Thyroid gland (tissue), 4 donors: ENCODE measurements at regions not wholly inside any gene's neighbourhood (a gene's known extent, or its start where the extent isn't known, plus 50 kb on each side); places are given as distances from the start of the nearest gene placed in this dataset.

Experiments used
- CTCF ChIP-seq, 6 experiments: fragments of 200-600 bp in 3 of 6; fragments of 450-650 bp in 3 of 6; sonication (generic) in 3 of 6; IDR thresholded peaks; one replicate each; pipeline ENCODE4 v1.5.1; 2016 to 2019; ENCODE audit warnings: antibody characterized with exemption in 6 of 6, mild to moderate bottlenecking in 2 of 6, inconsistent platforms in 1 of 6, moderate library complexity in 1 of 6
- POLR2A ChIP-seq, 2 donors: fragments of 450-650 bp; IDR thresholded peaks; one replicate each; pipeline ENCODE4 v1.6.1; 2017; ENCODE audit warnings: antibody characterized with exemption in 2 of 2, mild to moderate bottlenecking in 2 of 2, moderate library complexity in 1 of 2

- no peak for TF ChIP-seq POLR2A (IDR thresholded peaks at IDR 0.05)
- TF ChIP-seq CTCF (IDR thresholded peaks at IDR 0.05): no peak
These were observed 276.8 kb downstream of the TSHZ3 start for GRCh38 chr19:31072451-31072850.
